ENCODE measurements at regions not wholly inside any gene's neighbourhood (a gene's known extent, or its start where the extent isn't known, plus 50 kb on each side); places are given as distances from the start of the nearest gene placed in this dataset.
"Not testable (repeated sequence)": the region's sequence is repeated elsewhere in the genome, so short reads cannot be mapped to it uniquely, and the experiment has no call there.

GRCh38 chr15:31710806-31711205, 319.5 kb upstream of the CHRNA7 start:
- not testable (repeated sequence) for H3K9me3 ChIP-seq (ENCODE audit: control insufficient read depth in 4 of 4, insufficient read depth in 3 of 4, low read length in 3 of 4); ATAC-seq (ENCODE audit: insufficient read depth, low FRiP score)
- WGBS, 2 donors, result 92 to 96% methylated on average over 4 of the region's 4 CpGs

GRCh38 chr15:31715208-31715607, 315.1 kb upstream of the CHRNA7 start:
- not testable (repeated sequence) for H3K36me3 ChIP-seq (ENCODE audit: control insufficient read depth in 4 of 4, insufficient read depth in 4 of 4, low read length in 4 of 4); H3K4me3 ChIP-seq; H3K27me3 ChIP-seq (ENCODE audit: control insufficient read depth in 3 of 3, insufficient read depth in 3 of 3, low read length in 2 of 3); H3K4me1 ChIP-seq (ENCODE audit: control insufficient read depth in 5 of 5, insufficient read depth in 5 of 5, low read length in 5 of 5); H3K9me3 ChIP-seq (ENCODE audit: control insufficient read depth in 4 of 4, insufficient read depth in 3 of 4, low read length in 3 of 4); H3K27ac ChIP-seq (ENCODE audit: low read depth in 1 of 2, low read length in 1 of 2); ATAC-seq (ENCODE audit: insufficient read depth, low FRiP score); H3K9ac ChIP-seq (ENCODE audit: insufficient read depth in 1 of 2, low read length in 2 of 2)
- 0 to 42% methylated on average over 1 to 2 of the region's 3 CpGs for WGBS, 2 donors
- DNase-seq, result peak in 1 of 3 donors; percentile 4

More at GRCh38 chr15:31710806-31711205, 319.5 kb upstream of the CHRNA7 start:
- H3K4me1 ChIP-seq (ENCODE audit: control insufficient read depth in 5 of 5, insufficient read depth in 5 of 5, low read length in 5 of 5); H3K9ac ChIP-seq (ENCODE audit: insufficient read depth in 1 of 2, low read length in 2 of 2); DNase-seq; H3K4me3 ChIP-seq; H3K36me3 ChIP-seq (ENCODE audit: control insufficient read depth in 4 of 4, insufficient read depth in 4 of 4, low read length in 4 of 4); H3K27ac ChIP-seq (ENCODE audit: low read depth in 1 of 2, low read length in 1 of 2); H3K27me3 ChIP-seq (ENCODE audit: control insufficient read depth in 3 of 3, insufficient read depth in 3 of 3, low read length in 2 of 3): not testable (repeated sequence)

GRCh38 chr15:31718625-31719024, 311.7 kb upstream of the CHRNA7 start:
- WGBS, 2 donors, result 72% methylated on average over 1 of the region's 1 CpG; no CpG with 5 or more reads in 1 of the 2 donors
- H3K4me1 ChIP-seq (ENCODE audit: control insufficient read depth in 5 of 5, insufficient read depth in 5 of 5, low read length in 5 of 5); H3K9me3 ChIP-seq (ENCODE audit: control insufficient read depth in 4 of 4, insufficient read depth in 3 of 4, low read length in 3 of 4); H3K9ac ChIP-seq (ENCODE audit: insufficient read depth in 1 of 2, low read length in 2 of 2); H3K4me3 ChIP-seq; H3K27me3 ChIP-seq (ENCODE audit: control insufficient read depth in 3 of 3, insufficient read depth in 3 of 3, low read length in 2 of 3); H3K36me3 ChIP-seq (ENCODE audit: control insufficient read depth in 4 of 4, insufficient read depth in 4 of 4, low read length in 4 of 4); ATAC-seq (ENCODE audit: insufficient read depth, low FRiP score); DNase-seq; H3K27ac ChIP-seq (ENCODE audit: low read depth in 1 of 2, low read length in 1 of 2): not testable (repeated sequence)

GRCh38 chr15:31719396-31720022, 310.8 kb upstream of the CHRNA7 start:
- not testable (repeated sequence) for ATAC-seq (ENCODE audit: insufficient read depth, low FRiP score); H3K9me3 ChIP-seq (ENCODE audit: control insufficient read depth in 4 of 4, insufficient read depth in 3 of 4, low read length in 3 of 4); H3K4me3 ChIP-seq; H3K9ac ChIP-seq (ENCODE audit: insufficient read depth in 1 of 2, low read length in 2 of 2); H3K36me3 ChIP-seq (ENCODE audit: control insufficient read depth in 4 of 4, insufficient read depth in 4 of 4, low read length in 4 of 4); H3K27me3 ChIP-seq (ENCODE audit: control insufficient read depth in 3 of 3, insufficient read depth in 3 of 3, low read length in 2 of 3); DNase-seq; H3K4me1 ChIP-seq (ENCODE audit: control insufficient read depth in 5 of 5, insufficient read depth in 5 of 5, low read length in 5 of 5); H3K27ac ChIP-seq (ENCODE audit: low read depth in 1 of 2, low read length in 1 of 2)
- WGBS, 2 donors, result 42 to 46% methylated on average over 6 to 7 of the region's 7 CpGs

GRCh38 chr15:31723019-31723418, 307.3 kb upstream of the CHRNA7 start:
- H3K27ac ChIP-seq (ENCODE audit: low read depth in 1 of 2, low read length in 1 of 2); H3K4me1 ChIP-seq (ENCODE audit: control insufficient read depth in 5 of 5, insufficient read depth in 5 of 5, low read length in 5 of 5); H3K36me3 ChIP-seq (ENCODE audit: control insufficient read depth in 4 of 4, insufficient read depth in 4 of 4, low read length in 4 of 4); H3K27me3 ChIP-seq (ENCODE audit: control insufficient read depth in 3 of 3, insufficient read depth in 3 of 3, low read length in 2 of 3); ATAC-seq (ENCODE audit: insufficient read depth, low FRiP score); H3K9me3 ChIP-seq (ENCODE audit: control insufficient read depth in 4 of 4, insufficient read depth in 3 of 4, low read length in 3 of 4); H3K9ac ChIP-seq (ENCODE audit: insufficient read depth in 1 of 2, low read length in 2 of 2); DNase-seq; H3K4me3 ChIP-seq: not testable (repeated sequence)
- 93 to 94% methylated on average over 10 of the region's 10 CpGs for WGBS, 2 donors

GRCh38 chr15:31724903-31725302, 305.4 kb upstream of the CHRNA7 start:
- not testable (repeated sequence) for H3K9ac ChIP-seq (ENCODE audit: insufficient read depth in 1 of 2, low read length in 2 of 2); H3K36me3 ChIP-seq (ENCODE audit: control insufficient read depth in 4 of 4, insufficient read depth in 4 of 4, low read length in 4 of 4); H3K4me1 ChIP-seq (ENCODE audit: control insufficient read depth in 5 of 5, insufficient read depth in 5 of 5, low read length in 5 of 5); H3K27me3 ChIP-seq (ENCODE audit: control insufficient read depth in 3 of 3, insufficient read depth in 3 of 3, low read length in 2 of 3); H3K4me3 ChIP-seq; DNase-seq; ATAC-seq (ENCODE audit: insufficient read depth, low FRiP score); H3K9me3 ChIP-seq (ENCODE audit: control insufficient read depth in 4 of 4, insufficient read depth in 3 of 4, low read length in 3 of 4); H3K27ac ChIP-seq (ENCODE audit: low read depth in 1 of 2, low read length in 1 of 2)
- WGBS, 2 donors, result 79 to 87% methylated on average over 5 of the region's 5 CpGs

GRCh38 chr15:31725619-31726018, 304.7 kb upstream of the CHRNA7 start:
- H3K27ac ChIP-seq (ENCODE audit: low read depth in 1 of 2, low read length in 1 of 2); DNase-seq; H3K9me3 ChIP-seq (ENCODE audit: control insufficient read depth in 4 of 4, insufficient read depth in 3 of 4, low read length in 3 of 4); H3K9ac ChIP-seq (ENCODE audit: insufficient read depth in 1 of 2, low read length in 2 of 2); H3K27me3 ChIP-seq (ENCODE audit: control insufficient read depth in 3 of 3, insufficient read depth in 3 of 3, low read length in 2 of 3); H3K4me3 ChIP-seq; H3K4me1 ChIP-seq (ENCODE audit: control insufficient read depth in 5 of 5, insufficient read depth in 5 of 5, low read length in 5 of 5); H3K36me3 ChIP-seq (ENCODE audit: control insufficient read depth in 4 of 4, insufficient read depth in 4 of 4, low read length in 4 of 4); ATAC-seq (ENCODE audit: insufficient read depth, low FRiP score): not testable (repeated sequence)
- 67 to 71% methylated on average over 3 of the region's 3 CpGs for WGBS, 2 donors

Data from lung (tissue), 9 donors.